K562 (cell line): ENCODE measurements at regions not wholly inside any gene's neighbourhood (a gene's known extent, or its start where the extent isn't known, plus 50 kb on each side); places are given as distances from the start of the nearest gene placed in this dataset.

Experiments used
- POLR2AphosphoS5 ChIP-seq: IDR thresholded peaks from 2 replicates; pipeline ENCODE4 v1.6.1; 2011; ENCODE audit warnings: mild to moderate bottlenecking, low read depth, low read length, moderate library complexity; ENCODE audit not compliant: control insufficient read depth, insufficient read depth
- RFX1 ChIP-seq: fragments of 450-650 bp; IDR thresholded peaks from 2 replicates; pipeline ENCODE4 v1.6.1; 2016; ENCODE audit warnings: mild to moderate bottlenecking, moderate library complexity

DNA sequence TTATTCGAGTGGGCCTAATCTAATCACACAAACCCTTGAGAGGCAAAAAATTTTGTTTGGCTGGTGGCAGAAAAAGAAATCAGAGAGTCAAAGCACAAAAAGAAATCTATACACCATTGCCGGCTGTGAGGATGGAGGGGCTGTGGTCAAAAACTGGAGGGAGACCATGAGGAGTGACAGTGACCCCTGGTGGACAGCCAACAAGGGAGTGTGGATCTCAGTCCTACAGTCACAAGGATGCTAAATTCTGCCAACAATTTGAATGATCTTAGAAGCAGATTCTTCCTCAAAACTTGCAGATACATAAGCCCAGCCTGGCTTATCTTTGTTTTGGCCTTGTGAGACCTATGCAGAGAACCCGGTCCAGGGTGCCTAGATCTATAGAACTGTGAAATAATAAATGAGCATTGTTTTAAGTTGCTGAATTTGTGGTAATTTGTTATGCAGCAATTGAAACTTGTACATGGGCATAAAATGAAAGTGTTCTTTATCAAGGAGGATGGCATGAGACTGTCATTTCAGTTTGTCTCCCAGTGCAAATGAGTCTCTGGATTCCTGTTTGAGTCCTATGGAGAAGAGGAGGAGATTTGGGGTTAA lies 103.0 kb upstream of the ARHGEF26 start:
- no peak for TF ChIP-seq POLR2AphosphoS5
- no peak for TF ChIP-seq RFX1
